ENCODE measurements at regions not wholly inside any gene's neighbourhood (a gene's known extent, or its start where the extent isn't known, plus 50 kb on each side); places are given as distances from the start of the nearest gene placed in this dataset.
"Not testable (repeated sequence)": the region's sequence is repeated elsewhere in the genome, so short reads cannot be mapped to it uniquely, and the experiment has no call there.

GRCh38 chr7:145394126-145394525 is 558.3 kb upstream of the TPK1 start:
- FAIRE-seq (no peak), DNase-seq (no peak)
- Histone ChIP-seq H3K27ac (ENCODE audit: low read depth in 1 of 3, low read length in 2 of 3) (no peak overlapping the region), H3K27me3 (ENCODE audit: control insufficient read depth in 3 of 3, insufficient read depth in 3 of 3, low read length in 3 of 3) (no peaks in the 10 kb centered on the region), H3K4me3 (ENCODE audit: low read depth in 1 of 3, low read length in 3 of 3) (no peak overlapping the region), H3K36me3 (ENCODE audit: control insufficient read depth in 3 of 3, insufficient read depth in 2 of 3, low read depth in 1 of 3, low read length in 3 of 3) (no peaks in the 10 kb centered on the region), H3K9me3 (ENCODE audit: control insufficient read depth in 2 of 2, insufficient read depth in 1 of 2, low read depth in 1 of 2, low read length in 1 of 2) (peaks cover 0 to 5% of the 10 kb centered on the region in 2 donors), H3K4me1 (ENCODE audit: control insufficient read depth in 3 of 3, insufficient read depth in 2 of 3, low read depth in 1 of 3, low read length in 2 of 3) (no peaks in the 10 kb centered on the region)
- WGBS, 3 donors = 19 to 29% (median 19%) methylated on average over 2 of the region's 2 CpGs

DNA sequence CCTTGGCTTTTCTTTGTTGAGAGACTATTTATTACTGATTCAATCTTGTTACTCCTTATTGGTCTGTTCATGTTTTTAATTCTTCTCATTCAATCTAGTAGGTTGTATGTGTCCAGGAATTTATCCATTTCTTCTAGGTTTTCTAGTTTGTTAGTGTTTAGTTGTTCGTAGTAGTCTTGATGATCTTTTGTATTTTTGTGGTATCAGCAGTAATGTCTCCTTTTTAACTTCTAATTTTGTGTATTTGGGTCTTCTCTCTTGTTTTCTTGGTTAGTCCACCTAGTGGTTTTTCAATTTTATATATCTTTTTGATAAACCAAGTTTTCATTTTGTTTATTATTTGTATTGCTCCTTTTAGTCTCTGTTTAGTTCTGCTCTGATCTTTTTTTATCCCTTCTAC is 546.9 kb upstream of the TPK1 start:
- DNase-seq (no peak), FAIRE-seq (no peak)
- WGBS, 3 donors = 52 to 68% (median 58%) methylated on average over 1 of the region's 1 CpG
- peaks cover 3 to 19% of the 10 kb centered on the region in 2 donors for H3K9me3 ChIP-seq (ENCODE audit: control insufficient read depth in 2 of 2, insufficient read depth in 1 of 2, low read depth in 1 of 2, low read length in 1 of 2)
- no peaks in the 10 kb centered on the region for H3K36me3 ChIP-seq (ENCODE audit: control insufficient read depth in 3 of 3, insufficient read depth in 2 of 3, low read depth in 1 of 3, low read length in 3 of 3)
- H3K27me3 ChIP-seq (ENCODE audit: control insufficient read depth in 3 of 3, insufficient read depth in 3 of 3, low read length in 3 of 3) = no peaks in the 10 kb centered on the region
- H3K27ac ChIP-seq (ENCODE audit: low read depth in 1 of 3, low read length in 2 of 3) = no peak overlapping the region
- no peak overlapping the region for H3K4me3 ChIP-seq (ENCODE audit: low read depth in 1 of 3, low read length in 3 of 3)
- H3K4me1 ChIP-seq (ENCODE audit: control insufficient read depth in 3 of 3, insufficient read depth in 2 of 3, low read depth in 1 of 3, low read length in 2 of 3) = no peaks in the 10 kb centered on the region

DNA sequence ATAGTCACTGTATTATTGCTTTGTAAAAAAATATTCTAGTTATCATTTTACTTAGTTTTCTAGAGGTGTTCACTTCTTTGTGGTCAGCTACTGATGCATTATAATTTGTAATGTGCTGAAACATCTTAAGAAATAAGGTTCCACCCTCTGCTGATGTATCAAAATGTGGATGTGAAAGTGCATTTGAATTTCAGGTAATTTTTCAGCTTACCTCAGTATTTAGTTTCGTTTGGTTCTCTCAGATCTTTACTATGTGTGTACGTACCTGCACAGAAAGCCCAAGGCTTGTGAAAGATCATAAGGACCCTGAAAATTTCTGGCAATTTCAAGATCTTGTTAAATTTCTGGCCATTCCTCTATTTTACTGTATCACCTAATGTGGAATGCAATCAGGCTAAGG is 542.3 kb upstream of the TPK1 start:
- H3K9me3 ChIP-seq (ENCODE audit: control insufficient read depth in 2 of 2, insufficient read depth in 1 of 2, low read depth in 1 of 2, low read length in 1 of 2) = peaks cover 0 to 3% of the 10 kb centered on the region in 2 donors
- DNase-seq (no peak), FAIRE-seq (no peak)
- H3K36me3 ChIP-seq (ENCODE audit: control insufficient read depth in 3 of 3, insufficient read depth in 2 of 3, low read depth in 1 of 3, low read length in 3 of 3) = no peaks in the 10 kb centered on the region
- no peaks in the 10 kb centered on the region for H3K4me1 ChIP-seq (ENCODE audit: control insufficient read depth in 3 of 3, insufficient read depth in 2 of 3, low read depth in 1 of 3, low read length in 2 of 3)
- H3K27me3 ChIP-seq (ENCODE audit: control insufficient read depth in 3 of 3, insufficient read depth in 3 of 3, low read length in 3 of 3) = no peaks in the 10 kb centered on the region
- 44 to 69% (median 55%) methylated on average over 2 of the region's 2 CpGs for WGBS, 3 donors
- no peak overlapping the region for H3K4me3 ChIP-seq (ENCODE audit: low read depth in 1 of 3, low read length in 3 of 3)
- H3K27ac ChIP-seq (ENCODE audit: low read depth in 1 of 3, low read length in 2 of 3) = no peak overlapping the region

- H3K9me3 ChIP-seq (ENCODE audit: control insufficient read depth in 2 of 2, insufficient read depth in 1 of 2, low read depth in 1 of 2, low read length in 1 of 2) = peaks cover 0 to 7% of the 10 kb centered on the region in 2 donors
- 93 to 95% (median 95%) methylated on average over 30 to 47 of the region's 47 CpGs for WGBS, 3 donors
- DNase-seq = no peak
- no peak overlapping the region for H3K4me3 ChIP-seq (ENCODE audit: low read depth in 1 of 3, low read length in 3 of 3)
- H3K27me3 ChIP-seq (ENCODE audit: control insufficient read depth in 3 of 3, insufficient read depth in 3 of 3, low read length in 3 of 3) = no peaks in the 10 kb centered on the region
- no peak for FAIRE-seq
- no peak overlapping the region for H3K27ac ChIP-seq (ENCODE audit: low read depth in 1 of 3, low read length in 2 of 3)
- no peaks in the 10 kb centered on the region for H3K36me3 ChIP-seq (ENCODE audit: control insufficient read depth in 3 of 3, insufficient read depth in 2 of 3, low read depth in 1 of 3, low read length in 3 of 3)
- H3K4me1 ChIP-seq (ENCODE audit: control insufficient read depth in 3 of 3, insufficient read depth in 2 of 3, low read depth in 1 of 3, low read length in 2 of 3) = no peaks in the 10 kb centered on the region
Observed at GRCh38 chr7:145360511-145361100, 524.8 kb upstream of the TPK1 start.

DNA sequence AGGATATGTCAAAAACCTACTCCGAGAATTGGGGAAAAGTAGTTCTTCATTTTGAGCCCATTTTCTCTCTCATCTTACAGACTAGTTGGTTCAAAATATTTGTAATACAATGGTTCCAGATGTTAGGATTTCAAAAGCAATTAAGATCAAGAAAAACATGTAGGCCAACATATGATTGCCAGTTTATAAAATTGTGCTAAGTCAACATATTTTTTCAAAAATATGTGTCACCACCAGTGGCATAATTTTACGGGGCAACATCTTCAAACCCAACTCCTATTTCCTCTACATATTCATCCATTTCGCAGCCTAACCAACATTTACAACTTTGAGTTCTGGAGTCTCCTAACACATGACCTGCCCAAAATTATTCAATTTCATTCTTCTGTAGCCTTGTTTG is 514.5 kb upstream of the TPK1 start:
- DNase-seq (no peak), FAIRE-seq (no peak)
- peaks cover 0 to 12% of the 10 kb centered on the region in 2 donors for H3K9me3 ChIP-seq (ENCODE audit: control insufficient read depth in 2 of 2, insufficient read depth in 1 of 2, low read depth in 1 of 2, low read length in 1 of 2)

DNA sequence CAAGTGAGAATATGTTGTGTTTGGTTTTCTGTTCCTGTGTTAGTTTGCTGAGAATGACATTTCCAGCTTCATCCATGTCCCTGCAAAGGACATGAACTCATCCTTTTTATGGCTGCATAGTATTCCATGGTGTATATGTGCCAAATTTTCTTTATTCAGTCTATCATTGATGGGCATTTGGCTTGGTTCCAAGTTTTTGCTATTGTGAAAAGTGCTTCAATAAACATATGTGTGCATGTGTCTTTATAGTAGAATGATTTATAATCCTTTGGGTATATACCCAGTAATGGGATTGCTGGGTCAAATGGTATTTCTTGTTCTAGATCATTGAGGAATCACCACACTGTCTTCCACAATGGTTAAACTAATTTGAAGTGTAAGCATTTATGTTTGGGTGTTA is 513.6 kb upstream of the TPK1 start:
- H3K27me3 ChIP-seq (ENCODE audit: control insufficient read depth in 3 of 3, insufficient read depth in 3 of 3, low read length in 3 of 3); H3K4me1 ChIP-seq (ENCODE audit: control insufficient read depth in 3 of 3, insufficient read depth in 2 of 3, low read depth in 1 of 3, low read length in 2 of 3); H3K4me3 ChIP-seq (ENCODE audit: low read depth in 1 of 3, low read length in 3 of 3); H3K27ac ChIP-seq (ENCODE audit: low read depth in 1 of 3, low read length in 2 of 3); FAIRE-seq; H3K36me3 ChIP-seq (ENCODE audit: control insufficient read depth in 3 of 3, insufficient read depth in 2 of 3, low read depth in 1 of 3, low read length in 3 of 3); DNase-seq: not testable (repeated sequence)
- peaks cover 0 to 12% of the 10 kb centered on the region in 2 donors for H3K9me3 ChIP-seq (ENCODE audit: control insufficient read depth in 2 of 2, insufficient read depth in 1 of 2, low read depth in 1 of 2, low read length in 1 of 2)

More for the DNA sequence above, 514.5 kb upstream of the TPK1 start:
- Histone ChIP-seq H3K27ac (ENCODE audit: low read depth in 1 of 3, low read length in 2 of 3) (no peak overlapping the region), H3K27me3 (ENCODE audit: control insufficient read depth in 3 of 3, insufficient read depth in 3 of 3, low read length in 3 of 3) (no peaks in the 10 kb centered on the region), H3K4me1 (ENCODE audit: control insufficient read depth in 3 of 3, insufficient read depth in 2 of 3, low read depth in 1 of 3, low read length in 2 of 3) (no peaks in the 10 kb centered on the region), H3K4me3 (ENCODE audit: low read depth in 1 of 3, low read length in 3 of 3) (no peak overlapping the region), H3K36me3 (ENCODE audit: control insufficient read depth in 3 of 3, insufficient read depth in 2 of 3, low read depth in 1 of 3, low read length in 3 of 3) (no peaks in the 10 kb centered on the region)
- WGBS, 3 donors = 85 to 94% (median 85%) methylated on average over 3 of the region's 3 CpGs

- H3K9me3 ChIP-seq (ENCODE audit: control insufficient read depth in 2 of 2, insufficient read depth in 1 of 2, low read depth in 1 of 2, low read length in 1 of 2) = peaks cover 0 to 10% of the 10 kb centered on the region in 2 donors
- DNase-seq (no peak), FAIRE-seq (no peak)
- no peaks in the 10 kb centered on the region for H3K4me1 ChIP-seq (ENCODE audit: control insufficient read depth in 3 of 3, insufficient read depth in 2 of 3, low read depth in 1 of 3, low read length in 2 of 3)
- no peak overlapping the region for H3K4me3 ChIP-seq (ENCODE audit: low read depth in 1 of 3, low read length in 3 of 3)
- no peaks in the 10 kb centered on the region for H3K27me3 ChIP-seq (ENCODE audit: control insufficient read depth in 3 of 3, insufficient read depth in 3 of 3, low read length in 3 of 3)
- 77 to 91% (median 81%) methylated on average over 8 of the region's 8 CpGs for WGBS, 3 donors
- H3K36me3 ChIP-seq (ENCODE audit: control insufficient read depth in 3 of 3, insufficient read depth in 2 of 3, low read depth in 1 of 3, low read length in 3 of 3) = no peaks in the 10 kb centered on the region
- no peak overlapping the region for H3K27ac ChIP-seq (ENCODE audit: low read depth in 1 of 3, low read length in 2 of 3)
Observed at GRCh38 chr7:145347271-145347670, 511.4 kb upstream of the TPK1 start.

DNA sequence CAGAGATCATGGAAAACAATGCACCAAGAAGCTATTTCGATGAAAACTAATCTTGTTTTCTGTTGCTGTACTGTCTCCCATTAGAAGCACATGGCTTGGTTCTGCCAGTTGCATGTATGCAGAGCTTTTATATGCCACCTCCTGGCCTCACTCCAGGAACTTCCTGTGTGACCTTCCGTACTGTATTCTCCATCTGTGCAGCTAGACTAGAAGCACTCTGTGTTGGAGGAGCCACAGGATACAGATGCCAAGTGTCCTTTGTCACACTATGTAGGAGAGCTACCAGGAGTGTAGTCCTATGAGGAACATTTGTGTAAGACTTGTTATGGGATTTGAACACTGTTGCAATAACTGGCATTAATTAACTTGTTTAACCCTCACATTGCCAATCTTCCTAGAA is 503.5 kb upstream of the TPK1 start:
- 72 to 81% (median 73%) methylated on average over 2 of the region's 2 CpGs for WGBS, 3 donors

GRCh38 chr7:145331522-145331921 is 495.7 kb upstream of the TPK1 start:
- WGBS, 3 donors = 76 to 82% (median 79%) methylated on average over 7 of the region's 7 CpGs
- Histone ChIP-seq H3K4me1 (ENCODE audit: control insufficient read depth in 3 of 3, insufficient read depth in 2 of 3, low read depth in 1 of 3, low read length in 2 of 3) (no peaks in the 10 kb centered on the region), H3K27ac (ENCODE audit: low read depth in 1 of 3, low read length in 2 of 3) (no peak overlapping the region), H3K4me3 (ENCODE audit: low read depth in 1 of 3, low read length in 3 of 3) (no peak overlapping the region), H3K36me3 (ENCODE audit: control insufficient read depth in 3 of 3, insufficient read depth in 2 of 3, low read depth in 1 of 3, low read length in 3 of 3) (no peaks in the 10 kb centered on the region), H3K9me3 (ENCODE audit: control insufficient read depth in 2 of 2, insufficient read depth in 1 of 2, low read depth in 1 of 2, low read length in 1 of 2) (peaks cover 3 to 13% of the 10 kb centered on the region in 2 donors), H3K27me3 (ENCODE audit: control insufficient read depth in 3 of 3, insufficient read depth in 3 of 3, low read length in 3 of 3) (no peaks in the 10 kb centered on the region)
- no peak for FAIRE-seq
- no peak for DNase-seq

More for the DNA sequence above, 503.5 kb upstream of the TPK1 start:
- peaks cover 3 to 6% of the 10 kb centered on the region in 2 donors for H3K9me3 ChIP-seq (ENCODE audit: control insufficient read depth in 2 of 2, insufficient read depth in 1 of 2, low read depth in 1 of 2, low read length in 1 of 2)
- H3K27ac ChIP-seq (ENCODE audit: low read depth in 1 of 3, low read length in 2 of 3) = no peak overlapping the region
- FAIRE-seq (no peak), DNase-seq (no peak)
- H3K4me1 ChIP-seq (ENCODE audit: control insufficient read depth in 3 of 3, insufficient read depth in 2 of 3, low read depth in 1 of 3, low read length in 2 of 3) = no peaks in the 10 kb centered on the region
- H3K27me3 ChIP-seq (ENCODE audit: control insufficient read depth in 3 of 3, insufficient read depth in 3 of 3, low read length in 3 of 3) = no peaks in the 10 kb centered on the region
- H3K4me3 ChIP-seq (ENCODE audit: low read depth in 1 of 3, low read length in 3 of 3) = no peak overlapping the region
- no peaks in the 10 kb centered on the region for H3K36me3 ChIP-seq (ENCODE audit: control insufficient read depth in 3 of 3, insufficient read depth in 2 of 3, low read depth in 1 of 3, low read length in 3 of 3)

All from small intestine (tissue), 7 donors.